GM12878 (cell line): ENCODE measurements at regions not wholly inside any gene's neighbourhood (a gene's known extent, or its start where the extent isn't known, plus 50 kb on each side); places are given as distances from the start of the nearest gene placed in this dataset.

Experiments
- ATAC-seq: fragments of 200-7000 bp; cut with Tn5 transposase; 3 replicates; pipeline ENCODE4 v1.9.1; 2020; ENCODE audit warnings: mild to moderate bottlenecking, moderate library complexity
- BruUV-seq: library from RNA; stranded (reverse); fragments of 400-500 nt; replicated peaks from 2 replicates; lab custom pipeline; 2021; lab: Mats Ljungman, UMichigan
- CTCF ChIA-PET: fragments of 300-600 bp; sonication (Branson Sonifier 250); formaldehyde crosslinking; extraction: SDS; loops from one replicate; lab custom pipeline; 2021; ENCODE audit warnings: inconsistent platforms; lab: Yijun Ruan, JAX
- POLR2A ChIA-PET: fragments of 350-600 bp; formaldehyde crosslinking; extraction: SDS; loops from one replicate; lab custom pipeline; 2021; ENCODE audit warnings: inconsistent platforms; lab: Charles Lee
- RAD21 ChIA-PET: fragments of 300-600 bp; sonication (Branson Sonifier 250); formaldehyde crosslinking; loops from one replicate; lab custom pipeline; 2023; ENCODE audit warnings: antibody characterized with exemption; ENCODE audit not compliant: unreplicated experiment; lab: Charles Lee
- SMC1A ChIA-PET: fragments of 300-600 bp; sonication (Branson Sonifier 250); formaldehyde crosslinking; loops from one replicate; lab custom pipeline; 2023; ENCODE audit not compliant: unreplicated experiment, uncharacterized antibody; lab: Charles Lee
- DNase-seq: peaks from one replicate; pipeline ENCODE4 v3.0.0-alpha.2; 2011; ENCODE audit warnings: low read depth, low spot score
- FAIRE-seq: peaks from 3 replicates; lab custom pipeline; 2011; peaks lifted over from hg19 to GRCh38; lab: Jason Lieb, UNC
- H2AFZ ChIP-seq: 2 replicates; pipeline ENCODE4 v1.6.0; 2011; ENCODE audit warnings: low read depth, low read length, control low read depth; ENCODE audit not compliant: control insufficient read depth
- H3K27ac ChIP-seq: 2 replicates; pipeline ENCODE4 v1.5.1; 2011; ENCODE audit warnings: control low read depth; ENCODE audit not compliant: control insufficient read depth, insufficient read depth
- H3K27me3 ChIP-seq, 2 experiments: replicated peaks in 1 of 2; 2 replicates each; pipeline versions ENCODE4 v1.6.0 to v1.6.1; 2011; ENCODE audit warnings: low read length in 1 of 2; ENCODE audit not compliant: control insufficient read depth in 2 of 2, insufficient read depth in 2 of 2
- H3K36me3 ChIP-seq, 2 experiments: 2 replicates each; pipeline ENCODE4 v1.5.1; 2011; ENCODE audit warnings: low read length in 1 of 2; ENCODE audit not compliant: control insufficient read depth in 2 of 2, insufficient read depth in 2 of 2
- H3K4me1 ChIP-seq: 2 replicates; pipeline ENCODE4 v1.6.1; 2011; ENCODE audit warnings: mild to moderate bottlenecking, low read length, moderate library complexity, mixed read lengths; ENCODE audit not compliant: control insufficient read depth, insufficient read depth
- H3K4me2 ChIP-seq: 2 replicates; pipeline ENCODE4 v1.6.0; 2011; ENCODE audit warnings: control low read depth; ENCODE audit not compliant: control insufficient read depth, insufficient read depth
- H3K4me3 ChIP-seq: fragments of 200-600 bp; sonication (generic); 2 replicates; pipeline ENCODE4 v1.5.1; 2016
- H3K79me2 ChIP-seq: 2 replicates; pipeline ENCODE4 v1.6.0; 2011; ENCODE audit warnings: low read length; ENCODE audit not compliant: control insufficient read depth, insufficient read depth
- H3K9ac ChIP-seq: 2 replicates; pipeline ENCODE4 v1.8.0; 2011; ENCODE audit warnings: low read length, control low read depth, mixed read lengths; ENCODE audit not compliant: control insufficient read depth, insufficient read depth
- H3K9me3 ChIP-seq: replicated peaks from 3 replicates; pipeline ENCODE4 v1.5.1; 2011; ENCODE audit warnings: mild to moderate bottlenecking, low read length; ENCODE audit not compliant: control insufficient read depth, insufficient read depth
- H4K20me1 ChIP-seq: 2 replicates; pipeline ENCODE4 v1.6.0; 2011; ENCODE audit not compliant: control insufficient read depth, insufficient read depth
- CBFB ChIP-seq: IDR thresholded peaks from 2 replicates; pipeline ENCODE4 v1.6.1; 2016; ENCODE audit warnings: antibody characterized with exemption, low read depth
- CHD4 ChIP-seq: fragments of 200-600 bp; sonication (generic); IDR thresholded peaks from 2 replicates; pipeline ENCODE4 v1.6.1; 2016; ENCODE audit warnings: mild to moderate bottlenecking
- HSF1 ChIP-seq: fragments of 150-350 bp; IDR thresholded peaks from 2 replicates; pipeline ENCODE4 v1.6.1; 2014; ENCODE audit warnings: mild to moderate bottlenecking, low read depth, low read length
- PKNOX1 ChIP-seq: fragments of 450-650 bp; IDR thresholded peaks from 2 replicates; pipeline ENCODE4 v1.6.1; 2016; ENCODE audit warnings: mild to moderate bottlenecking
- RCOR1 ChIP-seq: conservative IDR thresholded peaks from 2 replicates; pipeline ENCODE4 v1.6.1; 2012; ENCODE audit warnings: low read depth, low read length, improper control_type of control experiment
- TCF12 ChIP-seq: IDR thresholded peaks from 2 replicates; pipeline ENCODE4 v1.6.1; 2011; ENCODE audit warnings: low read depth, mild to moderate bottlenecking, low read length
- YBX1 ChIP-seq: fragments of 450-650 bp; IDR thresholded peaks from 2 replicates; pipeline ENCODE4 v1.6.1; 2016; ENCODE audit warnings: antibody characterized with exemption
- ZBTB40 ChIP-seq: fragments of 450-650 bp; IDR thresholded peaks from 2 replicates; pipeline ENCODE4 v1.6.1; 2016; ENCODE audit warnings: mild to moderate bottlenecking, moderate library complexity, borderline replicate concordance
- ZNF207 ChIP-seq: fragments of 450-650 bp; IDR thresholded peaks from 2 replicates; pipeline ENCODE4 v1.6.1; 2014; ENCODE audit warnings: antibody characterized with exemption, mild to moderate bottlenecking, borderline replicate concordance
- WGBS: methylation state at CpG from one replicate; pipeline ENCODE4 v1.1.6; 2016; ENCODE audit warnings: low lambda C conversion rate; ENCODE audit not compliant: insufficient replicate concordance, insufficient coverage; ENCODE audit errors: missing lambda C conversion rate; 5-methylcytosine and 5-hydroxymethylcytosine counted together
- in situ Hi-C: fragments of 300-500 bp; cut with MboI; formaldehyde crosslinking; loops from 9 replicates; pipeline ENCODE4 v1.14.3; 2018; ENCODE audit warnings: mixed read lengths
- intact Hi-C: fragments of 100-400 bp; cut with micrococcal nuclease; formaldehyde crosslinking; loops from one replicate; pipeline ENCODE4 v1.14.2; 2022; ENCODE audit not compliant: unreplicated experiment

GRCh38 chr4:72969976-72970375 lies 99.5 kb downstream of the COX18 start:
- FAIRE-seq (no peak), DNase-seq (no peak), ATAC-seq (no peak)
- Histone ChIP-seq H2AFZ (no peak overlapping the region), H3K27me3 (no peaks in the 10 kb centered on the region), H3K79me2 (no peaks in the 10 kb centered on the region), H3K4me1 (no peaks in the 10 kb centered on the region), H3K9me3 (no peaks in the 10 kb centered on the region; the same call in 2 of the 3 replicates), H3K4me2 (no peak overlapping the region), H3K9ac (no peak overlapping the region), H3K36me3 (no peaks in the 10 kb centered on the region), H3K27ac (no peak overlapping the region), H3K4me3 (no peak overlapping the region), H4K20me1 (no peaks in the 10 kb centered on the region)
- intact Hi-C loops (no loop called here), in situ Hi-C loops (no loop called here)
- POLR2A ChIA-PET, result no interaction called here
- 0% methylated on average over 1 of the region's 1 CpG for WGBS
- CTCF ChIA-PET, result no interaction called here
- TF ChIP-seq YBX1 (no peak), ZNF207 (no peak), HSF1 (no peak), PKNOX1 (no peak), CHD4 (no peak), CBFB (no peak), RCOR1 (no peak), TCF12 (no peak), ZBTB40 (no peak)
- no TSS peak for BruUV-seq
- RAD21 ChIA-PET, result no interaction called here
- SMC1A ChIA-PET, result interaction anchor here (0.9 kb wide), 1 partner anchor 59 kb away, joined by 3 read pairs; no protein-coding TSS in a partner anchor
